Lower leg skin (tissue), 4 donors: ENCODE measurements at regions not wholly inside any gene's neighbourhood (a gene's known extent, or its start where the extent isn't known, plus 50 kb on each side); places are given as distances from the start of the nearest gene placed in this dataset.

ENCODE experiments used
- DNase-seq, 2 donors: peaks; one replicate each; pipeline ENCODE4 v3.0.0-alpha.2; 2019; ENCODE audit warnings: low spot score in 2 of 2
- H3K4me3 ChIP-seq: fragments of 200-600 bp; sonication (generic); 2 replicates; pipeline ENCODE4 v1.5.1; 2017; ENCODE audit warnings: mild to moderate bottlenecking, low read depth; ENCODE audit not compliant: poor library complexity, severe bottlenecking
- POLR2A ChIP-seq, 2 donors: fragments of 450-650 bp; IDR thresholded peaks; one replicate each; pipeline ENCODE4 v1.6.1; 2016 to 2017; ENCODE audit warnings: antibody characterized with exemption in 2 of 2, mild to moderate bottlenecking in 1 of 2, moderate library complexity in 1 of 2
- WGBS, 2 donors: methylation state at CpG; one replicate each; pipeline ENCODE4 v1.1.5; 2018; 5-methylcytosine and 5-hydroxymethylcytosine counted together
- intact Hi-C: fragments of 100-400 bp; cut with DNase I; formaldehyde crosslinking; loops from one replicate; pipeline ENCODE4 v1.15.0; 2023; ENCODE audit warnings: low total_unique reads
- TF ChIP-seq, protein P1 (sequence below), 3 donors: fragments of 450-650 bp; IDR thresholded peaks; one replicate each; pipeline ENCODE4 v1.5.1; 2016; ENCODE audit warnings: antibody characterized with exemption in 3 of 3, mild to moderate bottlenecking in 3 of 3, moderate library complexity in 2 of 3

GRCh38 chr1:95650631-95651030 is 416.6 kb downstream of the RWDD3 start:
- TF ChIP-seq POLR2A (IDR thresholded peaks at IDR 0.05): no peak
- TF ChIP-seq, protein P1, sequence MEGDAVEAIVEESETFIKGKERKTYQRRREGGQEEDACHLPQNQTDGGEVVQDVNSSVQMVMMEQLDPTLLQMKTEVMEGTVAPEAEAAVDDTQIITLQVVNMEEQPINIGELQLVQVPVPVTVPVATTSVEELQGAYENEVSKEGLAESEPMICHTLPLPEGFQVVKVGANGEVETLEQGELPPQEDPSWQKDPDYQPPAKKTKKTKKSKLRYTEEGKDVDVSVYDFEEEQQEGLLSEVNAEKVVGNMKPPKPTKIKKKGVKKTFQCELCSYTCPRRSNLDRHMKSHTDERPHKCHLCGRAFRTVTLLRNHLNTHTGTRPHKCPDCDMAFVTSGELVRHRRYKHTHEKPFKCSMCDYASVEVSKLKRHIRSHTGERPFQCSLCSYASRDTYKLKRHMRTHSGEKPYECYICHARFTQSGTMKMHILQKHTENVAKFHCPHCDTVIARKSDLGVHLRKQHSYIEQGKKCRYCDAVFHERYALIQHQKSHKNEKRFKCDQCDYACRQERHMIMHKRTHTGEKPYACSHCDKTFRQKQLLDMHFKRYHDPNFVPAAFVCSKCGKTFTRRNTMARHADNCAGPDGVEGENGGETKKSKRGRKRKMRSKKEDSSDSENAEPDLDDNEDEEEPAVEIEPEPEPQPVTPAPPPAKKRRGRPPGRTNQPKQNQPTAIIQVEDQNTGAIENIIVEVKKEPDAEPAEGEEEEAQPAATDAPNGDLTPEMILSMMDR (IDR thresholded peaks at IDR 0.05): no peak
- intact Hi-C loops: no loop called here
- no peak for DNase-seq
- H3K4me3 ChIP-seq: no peak overlapping the region
- 62 to 69% methylated on average over 3 of the region's 3 CpGs for WGBS, 2 donors

- 66 to 70% methylated on average over 7 to 8 of the region's 8 CpGs for WGBS, 2 donors
- no peak for DNase-seq
- no peak overlapping the region for H3K4me3 ChIP-seq
- TF ChIP-seq, protein P1 (IDR thresholded peaks at IDR 0.05): no peak
- TF ChIP-seq POLR2A (IDR thresholded peaks at IDR 0.05): no peak
- intact Hi-C loops: no loop called here
Observed at GRCh38 chr1:95652423-95652965, 418.5 kb downstream of the RWDD3 start.

- no peak overlapping the region for H3K4me3 ChIP-seq
- WGBS, 2 donors: 54 to 57% methylated on average over 4 of the region's 4 CpGs
- DNase-seq: no peak
- intact Hi-C loops: no loop called here
- no peak for TF ChIP-seq POLR2A (IDR thresholded peaks at IDR 0.05)
- TF ChIP-seq, protein P1 (IDR thresholded peaks at IDR 0.05): no peak
Observed at GRCh38 chr1:95653618-95654017, 419.6 kb downstream of the RWDD3 start.

GRCh38 chr1:95655321-95656020 is 421.5 kb downstream of the RWDD3 start:
- 75 to 79% methylated on average over 7 of the region's 7 CpGs for WGBS, 2 donors
- TF ChIP-seq, protein P1 (IDR thresholded peaks at IDR 0.05): no peak
- TF ChIP-seq POLR2A (IDR thresholded peaks at IDR 0.05): no peak
- intact Hi-C loops: no loop called here
- no peak for DNase-seq
- H3K4me3 ChIP-seq: no peak overlapping the region

- no peak for DNase-seq
- TF ChIP-seq, protein P1 (IDR thresholded peaks at IDR 0.05): no peak
- TF ChIP-seq POLR2A (IDR thresholded peaks at IDR 0.05): no peak
- WGBS, 2 donors: 65 to 84% methylated on average over 4 of the region's 4 CpGs
- H3K4me3 ChIP-seq: no peak overlapping the region
- intact Hi-C loops: no loop called here
Observed at GRCh38 chr1:95657248-95657647, 423.2 kb downstream of the RWDD3 start.

GRCh38 chr1:95659166-95659565 is 425.2 kb downstream of the RWDD3 start:
- TF ChIP-seq POLR2A (IDR thresholded peaks at IDR 0.05): no peak
- TF ChIP-seq, protein P1 (IDR thresholded peaks at IDR 0.05): no peak
- H3K4me3 ChIP-seq: no peak overlapping the region
- no peak for DNase-seq
- intact Hi-C loops: no loop called here
- 93 to 96% methylated on average over 2 of the region's 2 CpGs for WGBS, 2 donors
